ENCODE measurements at regions not wholly inside any gene's neighbourhood (a gene's known extent, or its start where the extent isn't known, plus 50 kb on each side); places are given as distances from the start of the nearest gene placed in this dataset.

- TF ChIP-seq POLR2A (IDR thresholded peaks at IDR 0.05) (no peak), CTCF (IDR thresholded peaks at IDR 0.05) (no peak)
Observed at GRCh38 chr5:17893026-17893635, 258.9 kb downstream of the TAF11L14 start.

All from Peyer's patch (tissue), 4 donors.